ENCODE measurements at regions not wholly inside any gene's neighbourhood (a gene's known extent, or its start where the extent isn't known, plus 50 kb on each side); places are given as distances from the start of the nearest gene placed in this dataset.
A peak's percentile ranks its signal among the peaks of the same experiment; 100 is the strongest.

DNA sequence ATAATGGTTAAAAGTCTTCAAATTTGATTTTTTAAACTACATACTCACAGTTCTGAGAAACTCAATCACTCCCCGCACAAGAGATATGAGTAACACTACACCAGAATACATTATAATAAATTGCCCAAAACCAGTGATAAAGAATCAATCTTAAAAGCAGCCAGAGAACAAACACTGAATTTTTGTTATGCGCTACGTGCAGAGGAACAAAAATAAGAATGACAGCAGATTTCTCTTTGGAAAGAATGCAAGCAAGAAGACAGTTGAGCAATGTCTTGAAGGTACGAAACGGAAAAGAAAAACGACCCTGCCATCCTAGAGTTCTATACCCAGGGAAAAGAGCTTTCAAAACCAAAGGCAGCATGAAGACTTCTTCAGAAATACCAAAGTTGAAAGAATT lies 216.7 kb downstream of the TTLL2 start:
- ChIA-PET CTCF (ENCODE audit: low intra/inter-chr PET ratio) (no interaction called here), POLR2A (no interaction called here)
- Histone ChIP-seq H2AFZ (ENCODE audit: low read depth, low read length) (no peak overlapping the region), H3K79me2 (ENCODE audit: control insufficient read depth, insufficient read depth, low read length) (no peaks in the 10 kb centered on the region), H3K4me3 (no peak overlapping the region), H3K27ac (ENCODE audit: extremely low read depth, low read depth, low read length) (no peak overlapping the region), H3K9ac (ENCODE audit: insufficient read depth in 1 of 2, low read depth in 2 of 2, low read length in 2 of 2) (no peak overlapping the region), H3K36me3 (ENCODE audit: control insufficient read depth, insufficient read depth, low read length) (no peaks in the 10 kb centered on the region), H3K27me3 (ENCODE audit: control insufficient read depth in 2 of 2, insufficient read depth in 2 of 2, low read length in 2 of 2) (peaks cover 2 to 21% of the 10 kb centered on the region in 2 experiments; a peak in 3 of 5 replicates), H3K9me1 (ENCODE audit: control insufficient read depth, insufficient read depth, low read length) (no peaks in the 10 kb centered on the region), H3K9me3 (replicated peaks; ENCODE audit: control insufficient read depth, insufficient read depth, low read depth, low read length) (no peaks in the 10 kb centered on the region; the same call in 1 of the 2 replicates), H3K4me1 (replicated peaks in 1 of 2; ENCODE audit: control insufficient read depth in 2 of 2, insufficient read depth in 2 of 2, low read length in 2 of 2) (no peaks in the 10 kb centered on the region; a peak in 1 of 5 replicates), H4K20me1 (replicated peaks; ENCODE audit: control insufficient read depth, insufficient read depth, low read length) (no peaks in the 10 kb centered on the region), H3K4me2 (ENCODE audit: insufficient read depth, low read length) (no peak overlapping the region)
- TF ChIP-seq CBX3 (IDR thresholded peaks at IDR 0.05; ENCODE audit: borderline replicate concordance in 1 of 2, low read length in 2 of 2) (peak in 1 of 2 experiments; percentile 78; a peak in 2 of 3 replicates), CBX5 (IDR thresholded peaks at IDR 0.05; ENCODE audit: borderline replicate concordance, low read depth) (0 out of 2 replicates have a peak, but pooled peaks have one; percentile 25), SMAD3 (CRISPR knock-in tag; conservative IDR thresholded peaks at IDR 0.05) (no peak), TRIM28 (IDR thresholded peaks at IDR 0.05) (0 out of 2 replicates have a peak, but pooled peaks have one; percentile 58)
- no peak for DNase-seq (ENCODE audit: extremely low read depth in 1 of 4, low spot score in 3 of 4)
- no TSS peak for BruUV-seq (replicated peaks)
- 12% methylated on average over 6 of the region's 6 CpGs for WGBS (ENCODE audit: insufficient coverage, low coverage, missing lambda C conversion rate)
- no peak for ATAC-seq
- intact Hi-C loops (cut with micrococcal nuclease): no loop called here
- in situ Hi-C loops (cut with MboI): no loop called here
- no peak for FAIRE-seq

DNA sequence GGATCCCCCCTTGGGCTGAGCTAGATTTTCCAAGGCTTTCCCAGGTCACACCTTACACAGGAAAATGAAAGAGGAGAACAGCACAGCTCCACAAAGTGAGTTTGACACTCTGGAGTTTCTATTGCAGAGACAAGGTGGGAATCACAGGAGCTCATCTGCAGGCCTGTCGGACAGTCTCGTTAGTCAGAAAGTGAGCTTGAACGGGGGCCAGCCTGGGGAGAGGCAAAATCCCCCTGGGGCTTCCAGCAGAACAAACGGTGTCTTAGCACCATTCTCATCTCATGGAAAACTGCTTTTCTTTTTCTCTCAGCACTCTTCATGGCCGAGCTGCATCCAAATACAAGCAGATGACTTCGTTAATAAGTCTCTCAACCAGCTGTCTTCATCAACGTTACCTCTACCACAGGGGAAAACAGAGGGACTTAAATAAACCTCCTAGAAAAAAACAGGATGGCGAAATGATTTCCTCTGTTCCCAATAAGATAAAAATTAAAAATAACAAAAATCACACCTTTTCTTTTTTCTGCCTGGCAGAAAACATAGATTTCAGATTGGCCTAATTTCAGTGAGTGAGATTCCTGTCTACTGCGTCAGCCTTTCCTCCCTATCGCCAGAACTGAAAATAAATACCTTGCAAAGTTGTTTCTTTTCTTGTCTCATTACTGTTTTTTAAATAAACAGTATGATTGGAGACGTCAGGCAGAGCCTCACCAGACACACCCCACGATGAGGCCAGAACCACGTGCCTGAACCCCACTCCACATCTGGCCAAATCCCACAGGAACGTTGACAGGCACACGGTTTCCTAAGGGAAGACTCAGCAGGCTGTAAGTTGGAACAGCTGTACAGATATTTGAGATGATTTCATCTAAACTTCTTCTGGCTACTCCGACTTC lies 219.0 kb downstream of the TTLL2 start:
- DNase-seq (ENCODE audit: extremely low read depth in 1 of 4, low spot score in 3 of 4) (no peak), ATAC-seq (no peak), FAIRE-seq (no peak)
- Histone ChIP-seq H3K36me3 (ENCODE audit: control insufficient read depth, insufficient read depth, low read length) (no peaks in the 10 kb centered on the region), H3K4me2 (ENCODE audit: insufficient read depth, low read length) (no peak overlapping the region), H3K79me2 (ENCODE audit: control insufficient read depth, insufficient read depth, low read length) (no peaks in the 10 kb centered on the region), H3K4me1 (replicated peaks in 1 of 2; ENCODE audit: control insufficient read depth in 2 of 2, insufficient read depth in 2 of 2, low read length in 2 of 2) (peaks cover 0 to 3% of the 10 kb centered on the region in 2 experiments; a peak in 2 of 5 replicates), H3K4me3 (no peak overlapping the region), H4K20me1 (replicated peaks; ENCODE audit: control insufficient read depth, insufficient read depth, low read length) (no peaks in the 10 kb centered on the region), H3K9ac (ENCODE audit: insufficient read depth in 1 of 2, low read depth in 2 of 2, low read length in 2 of 2) (no peak overlapping the region), H2AFZ (ENCODE audit: low read depth, low read length) (no peak overlapping the region), H3K27me3 (ENCODE audit: control insufficient read depth in 2 of 2, insufficient read depth in 2 of 2, low read length in 2 of 2) (peaks cover 14 to 40% of the 10 kb centered on the region in 2 experiments; a peak in 4 of 5 replicates), H3K9me3 (replicated peaks; ENCODE audit: control insufficient read depth, insufficient read depth, low read depth, low read length) (no peaks in the 10 kb centered on the region; the same call in 1 of the 2 replicates), H3K27ac (ENCODE audit: extremely low read depth, low read depth, low read length) (no peak overlapping the region), H3K9me1 (ENCODE audit: control insufficient read depth, insufficient read depth, low read length) (no peaks in the 10 kb centered on the region)
- ChIA-PET POLR2A (interaction anchor here (0.7 kb wide), 1 partner anchor 755 kb away, joined by 3 read pairs; no protein-coding TSS in a partner anchor), CTCF (ENCODE audit: low intra/inter-chr PET ratio) (no interaction called here)
- BruUV-seq (replicated peaks): no TSS peak
- intact Hi-C loops (cut with micrococcal nuclease) (no loop called here), in situ Hi-C loops (cut with MboI) (no loop called here)
- under 1% methylated on average over 16 of the region's 16 CpGs for WGBS (ENCODE audit: insufficient coverage, low coverage, missing lambda C conversion rate)
- TF ChIP-seq CREBBP (IDR thresholded peaks at IDR 0.05; ENCODE audit: low read depth, low read length): no peak
- TF ChIP-seq COPS2 (conservative IDR thresholded peaks at IDR 0.05): no peak
- TF ChIP-seq ZBTB1 (CRISPR knock-in tag; IDR thresholded peaks at IDR 0.05; ENCODE audit: borderline replicate concordance, low read depth): no peak
- TF ChIP-seq TEAD4 (IDR thresholded peaks at IDR 0.05; ENCODE audit: low read length): no peak
- TF ChIP-seq TEAD4 (CRISPR knock-in tag; IDR thresholded peaks at IDR 0.05; ENCODE audit: borderline replicate concordance): no peak
- TF ChIP-seq, protein P1, sequence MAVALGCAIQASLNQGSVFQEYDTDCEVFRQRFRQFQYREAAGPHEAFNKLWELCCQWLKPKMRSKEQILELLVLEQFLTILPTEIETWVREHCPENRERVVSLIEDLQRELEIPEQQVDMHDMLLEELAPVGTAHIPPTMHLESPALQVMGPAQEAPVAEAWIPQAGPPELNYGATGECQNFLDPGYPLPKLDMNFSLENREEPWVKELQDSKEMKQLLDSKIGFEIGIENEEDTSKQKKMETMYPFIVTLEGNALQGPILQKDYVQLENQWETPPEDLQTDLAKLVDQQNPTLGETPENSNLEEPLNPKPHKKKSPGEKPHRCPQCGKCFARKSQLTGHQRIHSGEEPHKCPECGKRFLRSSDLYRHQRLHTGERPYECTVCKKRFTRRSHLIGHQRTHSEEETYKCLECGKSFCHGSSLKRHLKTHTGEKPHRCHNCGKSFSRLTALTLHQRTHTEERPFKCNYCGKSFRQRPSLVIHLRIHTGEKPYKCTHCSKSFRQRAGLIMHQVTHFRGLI (CRISPR knock-in tag; IDR thresholded peaks at IDR 0.05): no peak
- no peak for TF ChIP-seq GABPB1 (CRISPR knock-in tag; IDR thresholded peaks at IDR 0.05)
- no peak for TF ChIP-seq CREB1 (IDR thresholded peaks at IDR 0.05)
- no peak for TF ChIP-seq CREB1 (CRISPR knock-in tag; IDR thresholded peaks at IDR 0.05)
- TF ChIP-seq, protein P2, sequence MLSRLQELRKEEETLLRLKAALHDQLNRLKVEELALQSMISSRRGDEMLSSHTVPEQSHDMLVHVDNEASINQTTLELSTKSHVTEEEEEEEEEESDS (CRISPR knock-in tag; IDR thresholded peaks at IDR 0.05): no peak
- no peak for TF ChIP-seq FOXP1 (CRISPR knock-in tag; IDR thresholded peaks at IDR 0.05)
